ENCODE measurements at regions not wholly inside any gene's neighbourhood (a gene's known extent, or its start where the extent isn't known, plus 50 kb on each side); places are given as distances from the start of the nearest gene placed in this dataset.

DNA sequence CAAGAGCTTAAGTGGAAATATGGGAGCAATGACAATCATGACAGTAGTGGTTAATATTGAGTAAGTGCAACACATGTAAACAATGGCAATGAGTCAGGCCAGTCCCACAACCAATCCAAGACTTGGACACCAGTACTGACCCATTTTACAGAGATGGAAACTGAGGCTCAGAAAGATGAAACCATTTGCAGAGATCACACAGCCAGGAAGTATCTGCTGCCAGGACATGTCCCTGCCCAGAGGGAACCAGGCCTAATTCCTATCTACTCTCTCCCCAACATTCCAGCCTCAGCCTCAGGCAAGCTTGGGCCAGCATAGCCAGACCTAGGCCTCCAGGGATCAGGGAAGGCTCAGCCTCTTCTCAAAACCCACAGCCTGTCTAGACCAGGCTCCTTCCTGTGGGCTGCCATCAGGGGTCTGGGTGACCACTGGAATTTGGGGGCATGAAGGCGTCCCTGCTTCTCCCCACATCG, 395.1 kb downstream of the MN1 start:
- DNase-seq (ENCODE audit: low read depth, low spot score), result no peak

DNA sequence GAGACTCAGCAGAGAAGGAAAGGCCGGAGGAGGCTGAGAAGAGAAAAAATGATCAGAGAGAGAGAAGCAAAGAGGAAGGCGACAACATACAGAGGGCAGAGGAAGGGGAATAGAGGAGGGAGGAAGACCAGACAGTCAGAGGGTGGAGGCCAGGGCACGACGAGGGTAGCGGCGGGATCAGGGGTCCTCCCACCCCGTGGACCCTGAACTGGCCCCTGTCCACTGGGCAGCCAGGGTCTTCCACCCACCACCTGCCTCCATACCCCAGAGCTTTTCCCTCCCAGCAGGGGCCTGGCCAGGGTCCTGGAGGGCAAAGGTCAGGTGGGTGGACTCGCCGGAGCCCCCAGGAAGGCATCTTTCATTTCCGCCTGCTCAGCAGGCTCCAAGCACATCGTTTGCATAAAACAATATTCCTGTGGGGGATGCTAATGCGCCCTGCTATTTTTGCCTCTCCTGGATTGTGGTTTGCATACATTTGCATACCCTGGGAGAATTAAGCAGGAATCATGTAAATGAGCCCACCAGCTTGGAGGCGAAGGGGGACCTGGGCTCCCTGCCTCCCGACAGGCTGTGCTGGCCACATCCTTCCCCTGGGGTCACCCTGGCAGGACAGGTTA, 394.1 kb downstream of the MN1 start:
- no peak for DNase-seq (ENCODE audit: low read depth, low spot score)

DNA sequence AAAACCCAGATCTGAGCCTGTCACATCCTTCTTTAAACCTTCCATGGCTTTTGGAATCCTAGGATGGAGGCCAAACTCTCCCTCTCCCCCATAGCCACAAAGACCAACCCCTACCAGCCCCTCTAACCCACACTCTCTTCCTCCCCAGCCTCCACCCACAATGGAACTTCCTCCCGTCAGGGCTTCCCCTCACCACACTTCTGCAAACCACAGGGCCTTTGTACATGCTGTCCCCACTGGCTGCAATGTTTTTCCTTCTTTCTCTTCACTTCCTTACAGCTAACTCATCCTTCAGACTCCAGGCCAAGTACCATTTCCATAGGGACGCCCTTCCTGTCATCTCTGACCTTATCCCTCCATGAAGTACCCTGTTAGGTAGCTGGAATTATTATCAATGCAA, 393.5 kb downstream of the MN1 start:
- no peak for DNase-seq (ENCODE audit: low read depth, low spot score)

DNA sequence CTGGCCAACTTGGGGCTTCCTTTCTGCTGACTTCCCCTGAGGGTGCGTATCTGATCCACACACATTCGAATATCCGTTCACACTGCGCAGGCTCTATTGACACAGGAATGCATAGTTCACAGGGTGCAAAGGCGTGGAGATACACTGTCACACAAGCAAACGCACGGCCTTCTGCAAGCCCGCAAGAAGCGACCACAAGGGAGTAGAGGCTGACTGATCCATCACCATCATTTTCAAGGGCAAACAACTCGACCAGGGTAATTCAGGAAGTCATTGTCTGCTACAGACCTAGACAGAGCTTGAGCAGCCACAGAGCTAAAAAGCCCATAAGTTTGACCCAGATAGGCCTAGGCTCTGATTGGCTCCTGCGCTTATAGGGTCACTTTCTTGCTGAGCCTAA, 392.3 kb downstream of the MN1 start:
- DNase-seq (ENCODE audit: low read depth, low spot score), result no peak

DNA sequence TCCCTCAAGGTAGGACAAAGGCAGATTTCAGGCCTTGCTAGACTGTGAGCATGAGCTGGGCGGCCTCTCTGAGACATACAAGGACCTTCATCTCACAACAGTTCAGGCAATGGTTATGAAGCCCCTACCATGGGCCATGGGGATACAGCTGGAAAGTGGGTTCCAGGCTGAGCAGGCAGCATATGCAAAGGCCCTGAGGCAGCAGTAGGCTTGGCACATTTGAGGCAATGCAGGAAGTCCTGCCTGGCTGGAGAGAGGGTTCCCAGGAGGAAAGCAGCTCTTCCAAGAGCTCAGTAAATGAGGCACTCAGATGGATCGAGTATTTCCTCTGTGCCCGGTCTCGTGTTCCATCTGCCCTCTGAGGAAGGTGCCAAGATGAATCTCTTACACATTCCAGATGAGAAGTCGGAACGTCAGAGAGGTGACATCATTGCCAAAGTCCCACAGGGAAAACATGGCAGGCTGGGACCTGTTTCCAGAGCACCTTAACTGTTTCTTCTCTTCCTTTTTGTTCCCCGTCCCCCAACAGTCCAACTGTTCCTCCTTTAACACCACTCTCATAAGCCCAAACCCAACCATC, 388.6 kb downstream of the MN1 start:
- no peak for DNase-seq (ENCODE audit: low read depth, low spot score)

DNA sequence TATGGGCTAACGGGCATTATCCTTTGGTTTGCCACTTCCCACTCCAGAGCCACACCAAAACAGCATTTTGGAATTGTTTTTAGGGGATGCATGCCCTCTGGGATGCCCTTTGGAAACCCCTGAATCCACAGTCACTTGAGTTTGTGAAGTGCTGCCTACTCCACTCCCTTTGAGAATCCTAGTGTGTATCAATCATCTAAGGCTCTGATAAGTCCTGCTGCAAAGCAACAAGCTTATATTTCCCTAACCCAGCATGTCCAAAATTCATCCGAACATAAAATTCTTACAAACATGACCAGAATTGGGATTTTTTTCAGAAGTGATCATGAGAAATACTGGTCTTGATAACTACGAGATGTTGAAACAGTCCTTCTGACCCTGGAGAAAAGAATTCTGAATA, 387.9 kb downstream of the MN1 start:
- DNase-seq (ENCODE audit: low read depth, low spot score), result no peak

DNA sequence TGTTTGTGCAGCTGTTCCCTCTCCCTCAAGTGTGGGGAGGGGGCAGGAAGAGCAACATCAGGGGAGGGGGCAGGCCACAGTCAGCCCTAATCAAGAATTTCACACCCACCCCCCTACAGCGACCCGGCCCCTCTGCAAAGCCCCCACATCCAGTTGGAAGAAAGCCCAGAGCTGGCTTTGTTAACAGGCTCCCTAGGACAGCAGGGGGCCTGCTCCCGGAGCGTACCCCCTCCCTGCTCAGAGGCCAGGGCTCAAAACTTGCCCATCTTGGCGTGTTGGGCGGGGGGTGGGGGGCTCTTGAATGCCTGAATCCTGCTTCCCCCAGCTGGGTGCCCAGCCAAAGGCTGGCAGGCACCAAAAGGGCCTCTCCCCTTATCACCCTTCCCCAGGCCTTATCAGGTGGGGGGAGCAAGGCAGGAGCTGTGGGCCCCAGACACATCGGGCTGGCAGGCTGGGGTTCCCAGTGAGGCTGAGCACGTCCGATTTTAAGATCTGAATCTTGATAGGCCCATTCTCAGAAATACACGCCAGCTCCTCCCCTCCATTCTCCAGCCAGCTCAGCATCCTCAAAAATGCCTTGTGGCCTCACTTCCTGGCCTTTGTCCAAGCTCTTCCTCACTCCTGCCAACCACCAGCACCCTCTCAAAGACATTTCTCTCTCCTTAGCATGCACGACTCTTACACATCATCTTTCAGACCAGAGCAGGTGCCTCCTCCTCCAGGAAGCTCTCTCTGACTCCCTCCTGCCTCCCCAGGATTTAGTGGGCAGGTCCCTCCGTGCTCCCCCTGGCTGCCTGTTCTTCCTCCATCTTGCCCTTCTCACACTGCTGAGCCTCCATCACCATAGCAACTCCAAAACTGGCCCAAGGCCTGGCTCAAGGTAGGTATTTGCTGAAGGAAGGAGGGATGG, 384.8 kb downstream of the MN1 start:
- DNase-seq (ENCODE audit: low read depth, low spot score), result peak; percentile 29

DNA sequence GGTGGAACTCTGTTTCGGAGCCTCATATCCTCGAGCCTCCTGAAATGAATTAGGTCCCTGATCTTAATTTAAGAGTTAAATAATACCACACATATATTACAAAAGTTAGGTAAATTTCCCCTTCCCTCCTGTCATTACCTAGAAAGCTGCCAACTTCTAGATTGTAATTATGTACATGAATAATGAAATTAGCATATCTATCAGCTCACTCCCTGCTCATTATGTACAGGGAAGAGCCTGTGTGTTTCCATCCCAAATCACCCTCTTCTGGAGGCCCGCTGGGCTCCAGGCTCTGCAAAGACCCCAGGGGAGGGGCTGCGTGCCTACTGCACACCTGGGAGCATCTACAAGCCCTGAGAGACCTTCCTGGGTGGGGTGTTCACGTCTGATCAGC, 384.1 kb downstream of the MN1 start:
- no peak for DNase-seq (ENCODE audit: low read depth, low spot score)

DNA sequence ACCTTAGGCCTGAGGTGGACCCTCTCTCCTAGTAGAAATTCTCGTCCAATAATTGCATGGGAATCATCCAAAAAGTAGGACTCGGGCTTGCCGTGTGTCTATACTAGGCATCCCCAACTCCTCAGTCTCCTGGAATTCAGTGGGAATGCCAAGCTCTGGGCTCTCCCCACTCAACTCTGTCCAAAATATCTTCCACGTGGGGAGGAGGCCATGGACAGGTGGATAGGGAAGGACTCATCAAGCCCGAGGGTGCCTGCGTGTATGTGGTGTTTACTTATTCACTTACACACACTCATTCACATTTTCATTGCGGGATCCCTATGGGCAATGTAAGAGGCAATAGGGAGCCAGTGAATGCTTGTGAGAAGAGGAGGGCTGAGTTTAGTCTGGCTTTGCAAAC, 383.3 kb downstream of the MN1 start:
- DNase-seq (ENCODE audit: low read depth, low spot score), result no peak

DNA sequence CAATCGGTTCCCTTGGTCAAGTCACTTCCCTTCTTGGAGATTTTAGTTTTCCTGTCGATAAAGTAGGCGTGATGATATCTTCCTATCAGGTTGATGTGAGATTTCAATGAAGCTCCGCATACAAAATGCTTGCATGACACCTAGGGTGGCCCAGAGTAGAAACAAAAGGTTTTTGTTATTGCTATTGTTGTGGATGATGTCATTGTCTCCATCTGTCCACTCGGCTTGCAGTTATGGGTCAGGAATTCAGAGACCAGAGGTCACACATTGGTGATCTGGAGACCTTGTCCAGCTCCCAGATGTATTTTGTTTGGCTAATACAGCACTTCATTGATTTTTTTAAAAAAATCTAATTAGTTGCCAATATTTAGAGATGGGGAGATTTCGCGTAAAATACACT, 382.1 kb downstream of the MN1 start:
- peak; percentile 15 for DNase-seq (ENCODE audit: low read depth, low spot score)

DNA sequence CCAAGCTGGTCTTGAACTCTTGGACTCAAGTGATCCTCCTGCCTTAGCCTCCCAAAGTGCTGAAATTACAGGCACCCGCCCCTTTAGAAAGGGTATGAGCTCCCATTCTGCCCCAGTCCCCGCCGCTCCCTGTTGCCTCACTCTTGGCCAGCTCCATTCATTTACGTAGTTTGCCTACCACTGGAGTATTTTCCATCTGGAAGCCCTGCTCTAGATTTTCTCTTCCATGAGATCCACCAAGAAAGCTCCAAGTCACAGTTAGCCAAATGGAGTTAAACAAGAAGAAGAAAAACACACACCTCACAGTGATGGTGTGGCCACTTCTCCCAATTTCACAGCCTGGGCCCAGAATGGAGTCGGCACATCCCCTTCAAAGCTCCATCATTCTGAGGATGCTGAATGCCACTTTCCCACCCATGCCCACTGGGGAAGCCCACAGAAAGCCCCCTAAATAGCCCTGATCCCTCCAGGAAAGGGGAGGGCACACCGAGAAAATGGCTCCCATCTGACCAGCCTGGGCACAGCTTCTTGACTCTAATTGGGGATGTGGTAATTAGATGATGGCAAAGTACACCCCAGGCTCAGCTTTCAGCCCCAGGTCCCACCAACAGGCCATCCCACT, 381.2 kb downstream of the MN1 start:
- no peak for DNase-seq (ENCODE audit: low read depth, low spot score)

DNA sequence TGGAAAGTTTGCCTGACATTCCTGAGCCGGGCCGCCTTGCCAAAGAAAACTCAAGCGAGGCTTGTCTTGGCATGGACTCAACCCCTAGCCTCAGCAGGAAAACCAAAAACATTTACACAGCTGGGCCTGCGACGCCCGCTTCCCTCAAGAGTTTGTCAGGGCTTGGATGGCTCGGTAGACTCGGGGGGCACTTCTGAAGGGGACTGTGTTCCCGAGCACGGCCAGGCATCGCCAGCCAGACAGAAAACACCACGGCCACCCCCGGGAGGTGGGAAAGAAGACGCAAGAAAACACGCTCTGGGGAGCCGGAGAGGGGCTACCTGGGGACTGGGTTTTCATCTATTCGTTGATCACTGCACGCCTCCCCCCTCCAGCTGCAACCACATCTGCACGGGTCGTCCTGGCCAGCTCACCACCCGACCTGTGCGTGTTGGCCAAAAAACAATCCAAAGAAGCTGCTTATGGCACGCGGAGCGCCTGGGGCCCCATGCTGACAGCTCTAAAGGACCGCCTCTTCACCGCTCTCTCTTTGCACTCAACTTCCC, 380.7 kb downstream of the MN1 start:
- DNase-seq (ENCODE audit: low read depth, low spot score), result peak; percentile 93

DNA sequence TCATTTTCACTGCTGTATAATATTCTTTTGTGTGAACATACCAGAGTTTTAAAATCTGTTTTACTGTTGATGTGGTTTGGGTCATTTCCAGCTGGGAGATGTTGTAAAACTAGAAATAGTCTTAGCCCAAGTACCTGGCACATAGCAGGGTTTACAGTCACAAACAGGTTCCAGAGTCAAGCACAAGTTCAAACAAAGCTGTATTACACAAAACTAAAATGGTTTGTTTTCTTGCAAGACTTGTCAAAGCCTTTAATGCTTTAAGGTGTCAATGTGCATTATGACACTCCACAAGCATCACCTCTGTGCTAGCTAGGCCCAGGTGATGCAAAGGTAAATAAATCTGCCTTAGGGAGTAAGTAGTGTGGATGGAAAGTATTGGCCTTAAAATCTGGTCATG, 379.1 kb downstream of the MN1 start:
- no peak for DNase-seq (ENCODE audit: low read depth, low spot score)

DNA sequence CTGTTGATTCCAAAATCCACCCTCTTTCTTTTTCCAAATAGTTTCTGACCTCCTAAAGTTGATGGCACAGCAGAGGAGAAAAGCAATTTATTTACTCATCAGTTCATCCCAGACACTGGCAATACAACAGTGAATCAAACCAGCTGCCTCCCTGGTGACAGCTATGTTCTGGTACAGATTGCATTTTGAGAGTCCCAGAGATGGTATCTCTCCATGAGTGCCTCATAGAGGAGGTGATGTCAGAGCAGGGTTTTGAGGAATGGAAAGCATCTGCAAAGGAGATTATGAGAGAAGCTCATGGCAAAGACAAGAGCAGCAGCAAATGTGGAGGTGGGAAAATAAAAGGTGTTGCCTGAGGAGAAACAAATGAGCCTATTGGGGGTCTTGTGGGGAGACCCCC, 377.2 kb downstream of the MN1 start:
- DNase-seq (ENCODE audit: low read depth, low spot score), result no peak

DNA sequence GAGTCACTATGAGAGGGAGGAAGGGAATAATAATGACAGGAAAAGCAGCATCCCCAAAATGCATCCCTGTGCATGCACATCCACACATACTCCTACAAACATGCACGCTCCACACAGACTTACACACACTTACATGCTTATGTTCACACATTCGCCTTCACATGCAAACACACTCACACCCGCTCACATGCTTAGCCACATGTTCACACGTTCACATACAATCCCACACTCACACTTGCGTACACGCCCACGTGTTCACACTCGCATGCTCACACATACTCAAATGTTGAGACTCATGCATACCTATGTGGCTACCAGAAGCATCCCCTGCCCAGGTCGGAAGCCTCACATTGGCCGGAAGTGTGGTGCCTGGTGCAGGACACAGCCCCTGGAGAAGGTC, 372.1 kb downstream of the MN1 start:
- DNase-seq (ENCODE audit: low read depth, low spot score), result no peak

DNA sequence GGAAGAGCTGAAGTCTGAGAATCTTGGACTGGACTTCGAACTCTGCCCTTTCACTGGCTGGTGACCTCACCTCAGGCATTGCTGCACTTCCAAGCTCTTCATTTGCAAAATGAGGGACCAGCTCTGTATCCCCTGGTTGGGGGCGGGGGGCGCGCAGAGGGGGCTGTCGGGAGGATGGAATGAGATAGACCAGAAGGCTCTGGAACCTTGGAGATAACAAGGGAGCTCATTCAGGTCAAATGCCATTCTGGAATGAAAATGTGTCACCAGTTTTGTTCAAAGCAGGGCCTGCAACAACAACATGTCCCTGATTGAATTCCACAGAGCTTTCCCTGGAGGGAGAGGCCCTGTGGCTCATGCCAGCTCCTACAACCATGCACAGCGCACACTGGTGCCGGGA, 370.5 kb downstream of the MN1 start:
- no peak for DNase-seq (ENCODE audit: low read depth, low spot score)

DNA sequence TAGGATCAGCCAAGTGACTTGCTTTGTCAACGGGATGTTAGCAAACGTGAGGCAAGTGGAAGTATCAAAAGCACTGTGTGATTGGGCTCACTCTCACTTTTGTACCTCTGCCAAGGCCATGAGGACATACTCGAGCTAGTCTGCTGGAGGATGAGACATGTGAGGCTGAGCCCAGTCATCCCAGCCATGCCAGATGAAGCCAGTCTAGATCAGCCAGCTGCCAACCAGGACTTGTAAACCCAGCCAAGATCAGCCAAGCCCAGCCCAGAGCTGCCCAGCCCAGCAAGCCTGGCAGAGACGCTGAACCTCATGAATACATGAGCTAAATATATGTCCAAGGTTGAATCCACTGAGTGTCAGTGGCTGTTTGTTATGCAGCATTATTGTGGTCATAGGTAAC, 369.7 kb downstream of the MN1 start:
- DNase-seq (ENCODE audit: low read depth, low spot score), result no peak

DNA sequence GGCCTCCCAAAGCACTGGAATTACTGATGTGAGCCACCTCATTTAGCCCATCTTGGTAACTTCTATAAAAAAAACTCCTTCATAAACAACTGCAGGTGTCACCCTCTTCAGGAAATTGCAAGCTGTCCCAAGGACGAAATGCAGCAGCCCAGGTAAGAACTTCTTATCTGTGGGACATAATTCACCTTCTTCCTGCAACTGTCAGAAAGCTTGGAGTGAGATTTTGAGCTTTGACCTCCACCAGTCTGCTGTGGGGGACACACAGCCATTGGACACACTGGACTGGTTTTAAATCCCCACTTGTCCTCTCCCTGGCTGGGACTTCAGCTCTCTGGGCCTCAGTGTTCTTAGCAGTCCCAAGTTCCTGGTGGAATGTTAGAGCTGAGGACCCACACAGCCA, 368.5 kb downstream of the MN1 start:
- no peak for DNase-seq (ENCODE audit: low read depth, low spot score)

DNA sequence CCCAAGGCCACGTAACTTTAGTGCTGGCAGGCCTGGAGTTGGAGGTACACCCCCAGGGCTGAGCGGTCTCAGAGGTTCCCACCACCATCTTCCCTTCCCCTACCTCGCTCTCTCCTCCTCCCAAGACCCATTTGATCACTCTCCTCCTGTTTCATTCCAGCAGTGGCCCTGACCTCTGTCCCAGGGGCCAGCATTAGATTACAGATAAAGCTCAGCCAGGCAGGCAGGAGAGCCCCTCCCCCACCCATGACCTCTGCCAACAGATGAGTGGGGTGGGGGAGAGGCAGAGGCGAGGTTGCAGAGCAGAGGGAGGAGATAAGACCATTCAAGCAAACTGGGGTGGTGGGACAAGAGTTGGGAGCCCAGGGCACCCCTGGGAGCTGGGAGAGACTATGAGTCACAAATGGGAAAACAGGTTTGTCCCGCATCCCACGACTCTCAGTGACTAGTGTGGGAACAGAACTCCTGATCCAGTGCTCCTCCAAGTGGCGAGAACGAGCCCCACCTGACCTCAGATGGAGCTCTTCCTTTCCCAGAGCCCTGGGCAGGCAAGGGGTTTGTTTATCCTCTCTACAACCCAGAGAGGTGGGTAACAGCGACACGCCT, 367.9 kb downstream of the MN1 start:
- no peak for DNase-seq (ENCODE audit: low read depth, low spot score)

DNA sequence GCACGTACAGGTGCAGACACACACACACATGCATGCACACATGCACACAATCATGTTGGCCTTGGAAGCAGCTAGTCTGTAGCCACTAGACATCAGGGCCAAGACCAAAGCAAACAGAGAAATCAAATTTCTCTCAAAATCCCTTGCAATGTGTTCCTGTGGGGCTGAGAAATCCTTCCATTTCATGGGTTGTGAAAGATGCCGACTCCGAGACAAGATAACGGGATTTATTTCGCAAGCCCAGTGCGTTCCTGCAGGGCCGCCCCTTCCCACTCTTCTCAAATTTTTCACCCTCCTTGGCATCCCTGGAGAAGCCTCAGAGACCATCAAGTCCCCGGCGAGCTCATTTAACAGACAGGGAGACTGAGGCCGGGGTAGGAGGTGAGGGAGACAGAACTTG, 366.7 kb downstream of the MN1 start:
- no peak for DNase-seq (ENCODE audit: low read depth, low spot score)

DNA sequence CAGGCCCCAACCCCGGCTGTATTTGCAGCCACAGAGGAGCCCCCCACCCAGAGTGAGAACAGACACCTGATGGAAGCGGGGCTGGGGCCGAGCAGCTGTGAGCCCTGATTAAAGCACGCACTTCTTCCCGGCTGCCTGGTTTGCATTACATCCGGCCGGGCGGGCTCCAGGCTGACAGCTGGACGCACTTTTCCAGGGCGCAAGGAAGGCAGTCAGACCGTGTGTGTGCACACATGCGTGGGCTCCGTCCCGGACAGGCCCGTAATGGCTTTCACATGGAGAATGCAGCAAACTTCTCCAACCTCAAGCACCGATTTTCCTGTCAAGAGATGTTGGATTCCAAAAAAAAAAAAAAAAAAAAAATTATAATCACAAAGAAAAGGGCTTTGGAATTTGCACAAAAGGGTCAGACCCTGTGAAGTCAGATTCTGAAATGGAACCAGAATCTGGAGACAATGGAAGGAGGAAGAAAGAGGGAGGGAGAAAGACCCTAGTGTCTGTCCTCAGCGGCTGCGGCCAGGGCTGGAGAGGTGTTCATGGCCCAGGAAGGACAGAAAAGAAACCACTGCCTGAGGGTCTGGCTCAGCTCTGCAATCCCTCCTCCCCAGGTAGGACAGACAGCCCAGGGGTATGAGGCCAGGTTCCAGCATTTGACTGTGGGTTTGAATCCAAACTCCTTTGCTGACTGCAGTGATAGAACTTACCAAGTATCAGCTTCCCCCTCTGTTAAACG, 365.5 kb downstream of the MN1 start:
- no peak for DNase-seq (ENCODE audit: low read depth, low spot score)

Measured in pulmonary artery endothelial cell (primary cell).